A673 (cell line): ENCODE measurements at regions not wholly inside any gene's neighbourhood (a gene's known extent, or its start where the extent isn't known, plus 50 kb on each side); places are given as distances from the start of the nearest gene placed in this dataset.

ENCODE experiments used
- BruUV-seq: library from RNA; stranded (reverse); fragments of 400-500 nt; replicated peaks from 2 replicates; lab custom pipeline; 2021; lab: Mats Ljungman, UMichigan
- CTCF ChIA-PET: fragments of 300-600 bp; sonication (Branson Sonifier 250); formaldehyde crosslinking; loops from one replicate; lab custom pipeline; 2022; ENCODE audit warnings: antibody characterized with exemption; lab: Charles Lee
- POLR2A ChIA-PET: fragments of 300-600 bp; sonication (Branson Sonifier 250); formaldehyde crosslinking; loops from one replicate; lab custom pipeline; 2022; ENCODE audit warnings: antibody characterized with exemption; ENCODE audit not compliant: low non-redundant PET; lab: Charles Lee
- DNase-seq: peaks from one replicate; pipeline ENCODE4 v3.0.0-alpha.2; 2015; ENCODE audit warnings: low spot score
- H3K27ac ChIP-seq: fragments of 200-600 bp; sonication (generic); 2 replicates; pipeline ENCODE4 v1.5.1; 2016; ENCODE audit warnings: mixed run types, low read depth, mild to moderate bottlenecking, mixed read lengths, antibody characterized with exemption, low read length; ENCODE audit not compliant: poor library complexity, severe bottlenecking
- H3K27me3 ChIP-seq: fragments of 200-600 bp; sonication (generic); replicated peaks from 2 replicates; pipeline ENCODE4 v1.6.1; 2017; ENCODE audit warnings: mixed run types, low read depth, mild to moderate bottlenecking, mixed read lengths, antibody characterized with exemption, low read length; ENCODE audit not compliant: insufficient read depth, poor library complexity
- H3K36me3 ChIP-seq: fragments of 200-600 bp; sonication (generic); 2 replicates; pipeline ENCODE4 v1.6.1; 2016; ENCODE audit warnings: mixed run types, mild to moderate bottlenecking, mixed read lengths, antibody characterized with exemption, low read length; ENCODE audit not compliant: insufficient read depth, poor library complexity, severe bottlenecking
- H3K4me1 ChIP-seq: fragments of 200-600 bp; sonication (generic); 2 replicates; pipeline ENCODE4 v1.6.1; 2017; ENCODE audit warnings: mixed run types, mild to moderate bottlenecking, mixed read lengths, antibody characterized with exemption, low read length; ENCODE audit not compliant: insufficient read depth, poor library complexity, severe bottlenecking
- H3K4me3 ChIP-seq: fragments of 200-600 bp; sonication (generic); 2 replicates; pipeline ENCODE4 v1.5.1; 2016; ENCODE audit warnings: low read depth, mixed run types, mild to moderate bottlenecking, mixed read lengths, low read length; ENCODE audit not compliant: poor library complexity, severe bottlenecking
- H3K9me3 ChIP-seq: fragments of 200-600 bp; sonication (generic); 2 replicates; pipeline ENCODE4 v1.6.1; 2016; ENCODE audit warnings: mixed run types, low read depth, mild to moderate bottlenecking, mixed read lengths, antibody characterized with exemption, low read length; ENCODE audit not compliant: poor library complexity, severe bottlenecking
- EZH2 ChIP-seq: fragments of 200-600 bp; sonication (generic); IDR thresholded peaks from 2 replicates; pipeline ENCODE4 v1.6.1; 2017; ENCODE audit warnings: borderline replicate concordance, low read depth, mild to moderate bottlenecking, mixed read lengths, antibody characterized with exemption, low read length; ENCODE audit not compliant: poor library complexity, severe bottlenecking
- intact Hi-C: fragments of 100-400 bp; cut with micrococcal nuclease; formaldehyde crosslinking; loops from one replicate; pipeline ENCODE4 v1.10.0; 2022; ENCODE audit not compliant: unreplicated experiment
- TF ChIP-seq, protein P1 (sequence below): fragments of 300-800, 200-600 bp; sonication (generic); conservative IDR thresholded peaks from 2 replicates; pipeline ENCODE4 v1.5.1; 2017; ENCODE audit warnings: low read depth, mild to moderate bottlenecking, antibody characterized with exemption, low read length, moderate library complexity, mixed read lengths

DNA sequence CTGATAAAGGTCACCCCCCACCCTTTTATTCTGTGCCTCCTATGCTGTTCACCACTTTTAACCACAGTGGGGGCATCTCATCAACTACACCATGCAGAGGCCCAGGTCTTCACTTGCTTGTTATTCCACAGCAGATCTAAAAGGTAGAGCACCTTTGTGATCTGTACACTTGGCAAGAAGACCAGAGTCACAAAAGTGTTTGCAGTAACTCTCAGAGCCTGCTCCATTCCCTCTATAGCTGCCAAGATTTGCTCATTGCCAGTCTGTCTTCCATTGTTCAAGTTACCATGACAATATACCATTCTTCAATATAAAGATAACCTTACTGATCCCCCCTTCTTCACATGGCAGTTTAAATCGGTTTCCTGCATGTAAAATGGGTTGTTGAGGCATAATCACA, 180.0 kb downstream of the TOX3 start:
- POLR2A ChIA-PET: no interaction called here
- DNase-seq: no peak
- intact Hi-C loops: no loop called here
- no peaks in the 10 kb centered on the region for H3K9me3 ChIP-seq
- H3K27me3 ChIP-seq: no peaks in the 10 kb centered on the region
- no peak overlapping the region for H3K27ac ChIP-seq
- no peaks in the 10 kb centered on the region for H3K36me3 ChIP-seq
- TF ChIP-seq, protein P1, sequence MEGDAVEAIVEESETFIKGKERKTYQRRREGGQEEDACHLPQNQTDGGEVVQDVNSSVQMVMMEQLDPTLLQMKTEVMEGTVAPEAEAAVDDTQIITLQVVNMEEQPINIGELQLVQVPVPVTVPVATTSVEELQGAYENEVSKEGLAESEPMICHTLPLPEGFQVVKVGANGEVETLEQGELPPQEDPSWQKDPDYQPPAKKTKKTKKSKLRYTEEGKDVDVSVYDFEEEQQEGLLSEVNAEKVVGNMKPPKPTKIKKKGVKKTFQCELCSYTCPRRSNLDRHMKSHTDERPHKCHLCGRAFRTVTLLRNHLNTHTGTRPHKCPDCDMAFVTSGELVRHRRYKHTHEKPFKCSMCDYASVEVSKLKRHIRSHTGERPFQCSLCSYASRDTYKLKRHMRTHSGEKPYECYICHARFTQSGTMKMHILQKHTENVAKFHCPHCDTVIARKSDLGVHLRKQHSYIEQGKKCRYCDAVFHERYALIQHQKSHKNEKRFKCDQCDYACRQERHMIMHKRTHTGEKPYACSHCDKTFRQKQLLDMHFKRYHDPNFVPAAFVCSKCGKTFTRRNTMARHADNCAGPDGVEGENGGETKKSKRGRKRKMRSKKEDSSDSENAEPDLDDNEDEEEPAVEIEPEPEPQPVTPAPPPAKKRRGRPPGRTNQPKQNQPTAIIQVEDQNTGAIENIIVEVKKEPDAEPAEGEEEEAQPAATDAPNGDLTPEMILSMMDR: no peak
- TF ChIP-seq EZH2: no peak
- H3K4me3 ChIP-seq: no peak overlapping the region
- BruUV-seq: no TSS peak
- no peaks in the 10 kb centered on the region for H3K4me1 ChIP-seq
- CTCF ChIA-PET: no interaction called here

DNA sequence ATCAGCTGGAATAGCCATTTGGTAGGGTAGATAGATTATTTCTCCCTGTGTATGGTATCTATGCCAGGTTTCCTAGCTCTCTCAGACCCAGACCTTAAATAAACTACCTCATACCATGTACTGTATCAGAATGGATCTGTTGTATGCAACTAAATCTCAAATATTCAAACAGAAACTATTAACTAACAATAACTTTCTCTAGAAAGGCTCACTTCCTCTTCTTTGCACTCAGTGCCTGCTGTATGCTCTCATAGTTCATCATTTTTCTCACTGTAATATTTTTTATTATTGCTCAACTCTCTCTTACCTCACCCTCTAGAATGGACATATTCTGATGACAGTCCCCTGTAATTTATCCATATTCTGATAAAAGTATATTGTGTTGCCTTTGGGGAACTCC, 182.4 kb downstream of the TOX3 start:
- Histone ChIP-seq H3K36me3 (no peaks in the 10 kb centered on the region), H3K4me1 (no peaks in the 10 kb centered on the region), H3K9me3 (no peaks in the 10 kb centered on the region), H3K27me3 (no peaks in the 10 kb centered on the region), H3K4me3 (no peak overlapping the region), H3K27ac (no peak overlapping the region)
- intact Hi-C loops: no loop called here
- no peak for DNase-seq
- POLR2A ChIA-PET: no interaction called here
- TF ChIP-seq, protein P1: no peak
- TF ChIP-seq EZH2: no peak
- CTCF ChIA-PET: no interaction called here
- no TSS peak for BruUV-seq

DNA sequence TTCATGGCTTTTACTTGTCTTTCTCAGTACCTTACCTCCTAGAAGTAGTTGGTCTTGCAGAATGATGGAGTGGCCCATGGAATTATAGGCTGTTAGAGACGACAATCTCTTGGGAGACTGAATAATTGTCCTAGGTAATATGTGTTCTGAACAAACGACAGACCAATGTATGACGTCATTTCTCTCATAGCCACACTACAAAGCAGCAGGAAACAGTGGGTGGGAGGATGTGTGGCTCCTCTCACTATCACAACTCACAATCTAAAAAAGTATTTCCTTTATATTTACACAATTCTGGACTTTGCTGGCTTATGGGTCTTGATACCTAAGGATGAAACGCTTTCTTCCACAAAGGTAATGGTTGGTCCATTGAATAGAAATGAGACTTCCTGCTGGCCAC, 183.9 kb downstream of the TOX3 start:
- Histone ChIP-seq H3K36me3 (no peaks in the 10 kb centered on the region), H3K27ac (no peak overlapping the region), H3K4me1 (no peaks in the 10 kb centered on the region), H3K4me3 (no peak overlapping the region), H3K9me3 (no peaks in the 10 kb centered on the region), H3K27me3 (no peaks in the 10 kb centered on the region)
- BruUV-seq: no TSS peak
- POLR2A ChIA-PET: no interaction called here
- intact Hi-C loops: no loop called here
- DNase-seq: peak; percentile 52
- TF ChIP-seq EZH2: no peak
- CTCF ChIA-PET: no interaction called here

DNA sequence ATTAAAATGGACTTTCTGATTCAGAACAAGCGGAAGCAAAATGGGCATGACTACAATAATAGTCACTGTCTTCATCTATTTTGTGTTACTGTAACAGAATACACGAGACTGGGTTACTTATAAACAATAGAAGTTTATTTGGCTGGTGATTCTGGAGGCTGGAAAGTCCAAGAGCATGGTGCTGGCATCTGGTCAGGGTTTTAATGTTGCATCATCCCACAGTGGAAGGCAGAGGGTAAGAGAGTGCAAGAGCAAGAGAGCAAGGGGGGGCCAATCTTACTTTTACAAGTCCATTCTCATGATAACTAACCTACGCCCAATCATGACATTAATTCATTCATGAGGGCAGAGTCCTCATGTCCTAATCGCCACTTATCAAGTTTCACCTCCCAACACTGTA, 189.2 kb downstream of the TOX3 start:
- Histone ChIP-seq H3K9me3 (no peaks in the 10 kb centered on the region), H3K36me3 (no peaks in the 10 kb centered on the region), H3K4me3 (no peak overlapping the region), H3K27me3 (no peaks in the 10 kb centered on the region), H3K27ac (no peak overlapping the region), H3K4me1 (no peaks in the 10 kb centered on the region)
- CTCF ChIA-PET: no interaction called here
- POLR2A ChIA-PET: no interaction called here
- intact Hi-C loops: no loop called here
- no peak for DNase-seq
- TF ChIP-seq EZH2: no peak
- TF ChIP-seq, protein P1: no peak
- BruUV-seq: no TSS peak
